Retinal pigment epithelial cell (primary cell): ENCODE measurements at regions not wholly inside any gene's neighbourhood (a gene's known extent, or its start where the extent isn't known, plus 50 kb on each side); places are given as distances from the start of the nearest gene placed in this dataset.

Source experiments
- DNase-seq: peaks from one replicate; pipeline ENCODE4 v3.0.0-alpha.2; 2010; ENCODE audit warnings: low read depth
- H3K4me3 ChIP-seq: 2 replicates; pipeline ENCODE4 v1.5.1; 2011; ENCODE audit warnings: mild to moderate bottlenecking, low read length, control low read depth, moderate library complexity
- CTCF ChIP-seq: conservative IDR thresholded peaks from 2 replicates; pipeline ENCODE4 v1.5.1; 2011; ENCODE audit warnings: low read depth, low read length, control low read depth, inconsistent platforms

DNA sequence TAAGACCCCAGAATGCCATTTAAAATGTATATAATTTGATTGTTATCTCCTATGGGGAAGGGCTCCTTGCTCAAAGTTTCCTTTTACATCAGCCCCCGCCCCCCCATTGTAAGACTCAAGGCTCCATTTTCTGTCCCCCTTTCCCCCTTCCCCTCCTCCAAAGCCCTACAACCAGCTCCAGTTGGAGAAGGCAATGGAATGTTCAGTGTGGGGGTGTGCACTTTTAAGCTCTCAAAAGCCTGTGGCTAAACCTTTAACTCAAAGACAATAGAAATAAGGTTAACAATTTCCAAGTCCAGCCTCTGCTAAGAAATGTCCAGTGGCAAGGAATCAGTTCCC, 114.7 kb downstream of the NOG start:
- H3K4me3 ChIP-seq, result no peak overlapping the region
- no peak for DNase-seq
- TF ChIP-seq CTCF, result no peak

- no peak overlapping the region for H3K4me3 ChIP-seq
- no peak for TF ChIP-seq CTCF
- DNase-seq, result no peak
Observed at GRCh38 chr17:56708670-56709410, 115.3 kb downstream of the NOG start.

- DNase-seq, result no peak
- no peak overlapping the region for H3K4me3 ChIP-seq
- no peak for TF ChIP-seq CTCF
Observed at GRCh38 chr17:56710986-56711385, 117.5 kb downstream of the NOG start.

GRCh38 chr17:56715613-56716357, 117.9 kb downstream of the C17orf67 start:
- DNase-seq, result peak; percentile 32
- peak; percentile 85 for TF ChIP-seq CTCF
- H3K4me3 ChIP-seq, result no peak overlapping the region

DNA sequence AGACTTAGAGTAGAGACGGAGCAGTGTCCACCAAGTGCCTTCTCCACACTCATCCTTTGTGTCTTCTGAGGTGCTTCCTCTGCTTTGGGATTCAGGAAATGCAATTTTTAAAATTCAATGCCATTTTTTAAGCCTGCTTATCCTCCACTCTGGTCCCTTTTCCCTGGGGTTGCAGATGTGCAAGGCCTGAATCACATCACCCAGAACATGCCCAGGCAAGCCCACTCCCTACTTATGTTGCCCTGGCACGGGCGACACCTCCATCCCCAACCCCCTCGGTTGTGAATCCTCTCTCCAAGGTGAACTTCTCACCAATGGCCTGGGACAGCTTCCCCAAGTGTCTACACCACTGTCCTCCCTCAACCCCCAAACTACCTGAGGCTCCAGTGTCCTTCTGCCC, 116.2 kb downstream of the C17orf67 start:
- no peak for TF ChIP-seq CTCF
- no peak for DNase-seq
- no peak overlapping the region for H3K4me3 ChIP-seq

DNA sequence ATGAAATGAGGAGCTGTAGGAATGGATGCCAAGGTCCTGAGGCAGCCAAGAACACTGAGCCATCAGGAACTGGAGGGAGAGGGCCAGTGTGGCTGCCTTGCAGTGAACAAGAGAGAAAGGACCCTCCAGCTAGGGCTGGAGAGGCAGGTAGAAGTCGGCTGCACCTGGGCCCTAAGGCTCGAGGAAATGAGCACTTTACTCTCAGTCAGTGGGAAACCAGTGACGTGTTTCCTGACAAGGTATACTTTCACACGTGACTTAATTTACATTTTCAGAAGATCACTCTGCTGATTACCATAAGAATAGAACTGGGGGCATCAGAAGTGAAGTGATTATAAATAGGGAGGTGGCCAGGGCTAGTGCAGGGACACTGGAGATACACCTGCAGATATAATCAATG, 115.2 kb downstream of the C17orf67 start:
- DNase-seq, result no peak
- no peak overlapping the region for H3K4me3 ChIP-seq
- TF ChIP-seq CTCF, result no peak

DNA sequence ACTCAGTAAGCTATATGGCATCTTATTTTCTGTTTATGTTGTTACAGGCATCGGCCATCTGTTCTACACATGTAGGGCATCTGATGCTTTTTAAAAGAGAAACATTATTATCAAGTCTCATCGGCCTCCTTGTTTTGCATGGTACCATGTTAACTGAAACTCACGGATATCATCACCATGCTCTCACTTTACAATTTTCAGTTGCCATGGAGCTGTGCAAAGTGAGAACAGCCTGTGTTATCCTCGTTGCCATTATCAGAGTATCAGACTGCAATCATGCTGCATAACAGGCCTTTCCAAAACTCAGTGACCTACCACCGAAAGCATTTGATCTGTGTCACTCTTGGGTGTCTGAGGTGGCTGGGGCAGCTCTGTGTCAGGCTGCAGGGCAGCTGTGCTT, 110.3 kb downstream of the C17orf67 start:
- H3K4me3 ChIP-seq, result no peak overlapping the region
- DNase-seq, result no peak
- TF ChIP-seq CTCF, result no peak
